PFSK-1 (cell line): ENCODE measurements at regions not wholly inside any gene's neighbourhood (a gene's known extent, or its start where the extent isn't known, plus 50 kb on each side); places are given as distances from the start of the nearest gene placed in this dataset.

Experiments
- FOXP2 ChIP-seq: optimal IDR thresholded peaks from 2 replicates; pipeline ENCODE3; 2011; ENCODE audit warnings: borderline replicate concordance, control low read depth, inconsistent platforms; ENCODE audit not compliant: insufficient read depth; ENCODE audit errors: extremely low read length, extremely low read depth
- POLR2AphosphoS5 ChIP-seq: IDR thresholded peaks from 2 replicates; pipeline ENCODE4 v1.6.1; 2012; ENCODE audit warnings: low read depth, mild to moderate bottlenecking, control low read depth, low read length, moderate library complexity
- SIN3A ChIP-seq: IDR thresholded peaks from 2 replicates; pipeline ENCODE4 v1.6.1; 2012; ENCODE audit warnings: mild to moderate bottlenecking, low read length, moderate library complexity, borderline replicate concordance; ENCODE audit not compliant: insufficient read depth
- TAF1 ChIP-seq: IDR thresholded peaks from 2 replicates; pipeline ENCODE4 v1.6.1; 2012; ENCODE audit warnings: low read length, control low read depth, borderline replicate concordance; ENCODE audit not compliant: insufficient read depth
- TF ChIP-seq, protein P1 (sequence below), 2 experiments: IDR thresholded peaks; 2 replicates each; pipeline versions ENCODE4 v1.6.1 to v1.8.0; 2011 to 2012; ENCODE audit warnings: low read depth in 2 of 2, low read length in 2 of 2, control low read depth in 1 of 2, inconsistent platforms in 1 of 2, mild to moderate bottlenecking in 1 of 2, moderate library complexity in 1 of 2; ENCODE audit not compliant: insufficient read depth in 1 of 2

GRCh38 chr4:29278585-29278984 lies 1441.6 kb upstream of the PCDH7 start:
- TF ChIP-seq, protein P1, sequence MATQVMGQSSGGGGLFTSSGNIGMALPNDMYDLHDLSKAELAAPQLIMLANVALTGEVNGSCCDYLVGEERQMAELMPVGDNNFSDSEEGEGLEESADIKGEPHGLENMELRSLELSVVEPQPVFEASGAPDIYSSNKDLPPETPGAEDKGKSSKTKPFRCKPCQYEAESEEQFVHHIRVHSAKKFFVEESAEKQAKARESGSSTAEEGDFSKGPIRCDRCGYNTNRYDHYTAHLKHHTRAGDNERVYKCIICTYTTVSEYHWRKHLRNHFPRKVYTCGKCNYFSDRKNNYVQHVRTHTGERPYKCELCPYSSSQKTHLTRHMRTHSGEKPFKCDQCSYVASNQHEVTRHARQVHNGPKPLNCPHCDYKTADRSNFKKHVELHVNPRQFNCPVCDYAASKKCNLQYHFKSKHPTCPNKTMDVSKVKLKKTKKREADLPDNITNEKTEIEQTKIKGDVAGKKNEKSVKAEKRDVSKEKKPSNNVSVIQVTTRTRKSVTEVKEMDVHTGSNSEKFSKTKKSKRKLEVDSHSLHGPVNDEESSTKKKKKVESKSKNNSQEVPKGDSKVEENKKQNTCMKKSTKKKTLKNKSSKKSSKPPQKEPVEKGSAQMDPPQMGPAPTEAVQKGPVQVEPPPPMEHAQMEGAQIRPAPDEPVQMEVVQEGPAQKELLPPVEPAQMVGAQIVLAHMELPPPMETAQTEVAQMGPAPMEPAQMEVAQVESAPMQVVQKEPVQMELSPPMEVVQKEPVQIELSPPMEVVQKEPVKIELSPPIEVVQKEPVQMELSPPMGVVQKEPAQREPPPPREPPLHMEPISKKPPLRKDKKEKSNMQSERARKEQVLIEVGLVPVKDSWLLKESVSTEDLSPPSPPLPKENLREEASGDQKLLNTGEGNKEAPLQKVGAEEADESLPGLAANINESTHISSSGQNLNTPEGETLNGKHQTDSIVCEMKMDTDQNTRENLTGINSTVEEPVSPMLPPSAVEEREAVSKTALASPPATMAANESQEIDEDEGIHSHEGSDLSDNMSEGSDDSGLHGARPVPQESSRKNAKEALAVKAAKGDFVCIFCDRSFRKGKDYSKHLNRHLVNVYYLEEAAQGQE (IDR thresholded peaks at IDR 0.05; ENCODE audit: insufficient read depth in 1 of 2, low read depth in 2 of 2, low read length in 2 of 2): no peak
- TF ChIP-seq FOXP2 (no peak), POLR2AphosphoS5 (no peak), SIN3A (no peak), TAF1 (no peak)

GRCh38 chr4:29289118-29289517 lies 1431.1 kb upstream of the PCDH7 start:
- TF ChIP-seq, protein P1 (IDR thresholded peaks at IDR 0.05; ENCODE audit: insufficient read depth in 1 of 2, low read depth in 2 of 2, low read length in 2 of 2): no peak
- TF ChIP-seq SIN3A: no peak
- no peak for TF ChIP-seq FOXP2
- TF ChIP-seq TAF1: no peak
- no peak for TF ChIP-seq POLR2AphosphoS5

DNA sequence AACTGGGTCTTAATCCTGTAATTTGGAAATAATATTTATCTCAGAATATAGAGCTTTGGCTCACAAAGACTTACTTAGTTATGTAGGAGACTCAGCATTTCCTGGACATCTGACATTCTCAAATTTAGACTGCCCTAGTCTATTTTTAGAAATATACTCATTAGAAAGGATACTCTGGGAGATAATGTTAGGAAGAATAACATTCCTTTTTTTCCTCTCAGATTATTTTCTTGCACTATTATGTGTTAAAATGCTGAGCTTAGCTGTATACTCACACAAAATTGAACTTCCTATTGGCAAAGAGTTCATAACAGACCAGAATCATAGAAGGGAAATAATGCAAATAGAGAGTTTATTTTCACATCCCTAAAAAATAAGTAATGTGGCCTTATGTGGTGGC lies 1424.9 kb upstream of the PCDH7 start:
- no peak for TF ChIP-seq POLR2AphosphoS5
- no peak for TF ChIP-seq TAF1
- TF ChIP-seq, protein P1 (IDR thresholded peaks at IDR 0.05; ENCODE audit: insufficient read depth in 1 of 2, low read depth in 2 of 2, low read length in 2 of 2): no peak
- TF ChIP-seq SIN3A: no peak
- no peak for TF ChIP-seq FOXP2

DNA sequence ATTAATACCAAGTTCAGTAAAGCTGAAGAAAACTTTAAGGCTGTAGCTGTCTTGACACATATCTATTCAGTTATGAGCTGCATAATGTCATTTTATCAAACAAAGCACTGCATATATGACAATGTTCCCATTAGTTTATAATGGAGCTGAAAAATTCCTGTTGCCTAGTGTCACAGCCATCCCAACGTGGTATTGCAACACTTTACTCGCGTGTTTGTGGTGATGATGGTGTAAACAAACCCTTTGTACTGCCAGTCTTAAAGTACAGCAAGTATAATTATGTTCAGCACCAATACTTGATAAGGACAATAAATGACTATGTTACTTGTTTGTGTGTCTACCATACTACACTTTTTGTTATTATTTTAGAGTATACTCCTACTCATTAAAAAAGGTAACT lies 1415.6 kb upstream of the PCDH7 start:
- TF ChIP-seq FOXP2 (no peak), SIN3A (no peak), TAF1 (no peak)
- TF ChIP-seq, protein P1 (IDR thresholded peaks at IDR 0.05; ENCODE audit: insufficient read depth in 1 of 2, low read depth in 2 of 2, low read length in 2 of 2): no peak

DNA sequence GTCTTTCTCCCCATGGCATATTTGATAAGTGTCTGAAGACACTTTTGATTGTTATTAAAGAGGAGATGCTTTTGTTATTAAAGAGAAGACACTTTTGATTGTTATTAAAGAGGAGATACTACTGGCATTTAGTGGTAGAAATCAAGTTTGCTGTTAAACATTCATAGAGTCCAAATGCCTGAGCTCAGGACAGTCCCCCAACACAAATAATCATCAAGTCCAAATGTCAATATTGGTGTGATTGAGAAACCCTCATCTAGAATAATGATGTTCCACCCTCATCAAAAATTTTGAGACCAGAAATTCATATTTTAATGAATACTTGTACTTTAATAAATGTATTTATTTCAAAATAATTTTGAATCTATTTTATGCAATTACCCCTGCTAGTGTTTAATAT lies 1412.9 kb upstream of the PCDH7 start:
- TF ChIP-seq SIN3A: no peak
- TF ChIP-seq POLR2AphosphoS5: no peak
- TF ChIP-seq, protein P1 (IDR thresholded peaks at IDR 0.05; ENCODE audit: insufficient read depth in 1 of 2, low read depth in 2 of 2, low read length in 2 of 2): no peak
- TF ChIP-seq TAF1: no peak
- no peak for TF ChIP-seq FOXP2
